Stimulated activated naive CD4-positive, alpha-beta T cell treated with Interleukin-2 at 50 U/mL for 16 hours (primary cell): ENCODE measurements at regions not wholly inside any gene's neighbourhood (a gene's known extent, or its start where the extent isn't known, plus 50 kb on each side); places are given as distances from the start of the nearest gene placed in this dataset.

ENCODE experiments used
- DNase-seq: peaks from one replicate; lab custom pipeline; 2025; lab: John Stamatoyannopoulos, UW

DNA sequence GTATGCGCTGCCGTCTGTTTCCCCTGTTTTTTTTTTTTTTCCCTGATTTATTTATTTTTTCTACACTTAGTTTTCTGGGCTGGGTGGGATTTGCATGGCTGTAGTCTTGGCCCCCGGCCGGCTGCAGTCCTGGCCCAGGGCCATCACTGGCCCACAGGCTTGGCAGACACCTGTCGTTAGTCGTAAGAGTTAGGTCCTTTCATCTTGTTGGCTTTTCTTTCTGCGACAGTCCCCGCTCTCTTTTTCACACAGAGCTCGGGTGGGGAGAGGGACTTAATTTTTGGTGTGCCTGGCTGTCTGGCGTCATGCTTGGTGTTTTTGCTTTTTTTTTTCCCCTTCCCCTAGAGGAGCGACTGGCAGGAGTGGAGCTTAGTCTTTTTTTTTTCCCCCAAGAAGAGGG, 183.4 kb downstream of the KLF13 start:
- no peak for DNase-seq

DNA sequence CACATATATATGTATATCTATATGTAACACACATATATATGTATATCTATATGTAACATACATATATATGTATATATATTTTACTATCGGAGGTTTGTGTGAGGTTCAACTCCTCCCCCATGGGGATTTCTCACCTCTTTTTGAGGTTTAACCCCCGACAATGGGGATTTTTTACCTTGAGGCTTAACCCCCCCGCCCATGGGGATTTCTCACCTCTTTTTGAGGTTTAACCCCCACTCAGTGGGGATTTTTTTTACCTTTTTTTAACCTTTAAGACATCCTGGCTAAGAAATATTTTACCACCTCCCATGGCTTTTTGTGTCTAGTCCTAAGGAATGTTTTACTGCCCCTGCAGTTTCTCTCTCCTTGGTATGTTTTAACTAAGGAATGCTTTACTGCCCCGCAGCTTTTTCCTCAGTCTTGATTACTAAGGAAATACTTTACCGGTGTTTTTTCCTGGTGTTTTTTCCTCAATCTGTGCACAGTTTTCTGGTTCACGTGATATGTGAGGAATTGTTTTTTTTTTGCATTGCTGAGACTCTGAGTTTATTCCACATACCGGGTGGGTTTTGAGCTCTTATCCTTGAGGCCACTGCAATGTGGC, 185.2 kb downstream of the KLF13 start:
- peak; percentile 54 for DNase-seq

DNA sequence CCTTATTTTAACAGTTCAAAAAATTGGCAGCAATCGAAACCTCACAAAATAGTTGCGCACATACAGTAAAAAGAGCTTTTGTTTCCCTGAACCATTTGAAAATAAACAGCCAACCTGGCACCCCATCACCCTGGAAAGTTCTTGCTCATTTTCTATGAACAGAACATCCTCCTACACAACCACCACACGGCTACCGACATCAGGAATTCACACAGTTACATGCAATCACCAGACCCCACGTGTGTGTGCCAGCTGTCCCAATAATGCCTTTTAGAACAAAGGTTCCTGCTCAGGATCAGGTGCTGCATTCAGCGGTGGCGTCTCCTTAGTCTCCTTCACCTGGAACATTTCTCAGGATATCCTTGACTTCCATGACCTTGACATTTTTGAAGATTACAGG, 186.5 kb downstream of the KLF13 start:
- DNase-seq = no peak

DNA sequence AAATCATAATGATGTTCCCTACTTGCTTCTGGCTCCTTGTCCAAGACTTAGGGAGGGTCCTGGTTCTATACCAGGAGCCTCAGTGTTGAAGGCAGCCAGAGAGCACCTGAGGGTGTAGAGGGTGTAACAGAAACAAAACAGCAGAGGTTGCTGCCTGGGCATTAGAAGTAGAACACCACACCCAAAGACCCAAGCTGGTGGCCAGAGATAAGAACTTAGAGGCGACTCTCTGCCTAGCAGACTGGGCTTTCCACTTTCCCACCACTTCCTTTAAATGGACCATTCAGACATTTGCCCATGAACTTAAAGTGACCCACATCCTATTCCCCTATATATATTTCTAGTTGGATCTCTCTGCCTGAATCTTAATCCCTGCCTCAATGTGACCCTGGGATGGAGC, 189.8 kb downstream of the KLF13 start:
- no peak for DNase-seq

DNA sequence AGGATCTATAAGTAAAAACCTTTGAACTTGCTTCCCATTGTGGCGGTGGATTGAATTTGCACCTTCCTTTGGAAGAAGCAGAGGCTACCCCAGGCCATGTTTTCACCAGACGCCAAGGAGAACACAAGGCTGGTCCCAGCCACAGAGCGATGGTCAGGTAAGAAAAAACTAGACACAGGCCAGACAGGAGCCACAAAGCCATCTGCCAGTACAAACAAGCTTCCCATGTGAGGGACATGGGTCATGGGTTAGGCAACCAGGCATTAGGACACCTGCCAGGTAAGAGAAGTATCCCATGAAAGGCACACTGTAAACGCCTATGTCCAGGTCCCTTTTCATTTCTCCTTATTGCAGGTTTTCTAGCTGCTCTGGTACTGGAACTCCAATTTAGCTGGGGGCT, 190.2 kb downstream of the KLF13 start:
- no peak for DNase-seq

DNA sequence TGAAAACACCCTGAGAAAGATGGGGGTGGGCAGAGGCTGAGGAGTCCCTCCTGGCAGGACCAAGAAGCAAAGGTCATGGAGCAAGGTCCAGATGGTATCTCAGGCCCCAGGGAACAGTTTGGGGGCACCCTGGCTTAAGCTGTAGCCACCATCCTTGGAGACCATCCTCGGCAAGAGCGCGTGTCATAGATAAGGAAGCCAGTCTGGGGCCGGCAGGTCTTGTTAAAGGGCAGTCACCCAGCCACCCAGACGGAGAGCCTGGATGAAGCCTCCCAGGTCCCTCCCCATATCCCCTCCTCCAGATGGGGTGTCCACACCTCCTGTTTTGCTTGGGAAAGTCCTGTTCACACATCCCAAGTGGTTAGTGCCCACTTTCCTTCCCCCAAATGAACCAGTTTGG, 191.1 kb downstream of the KLF13 start:
- no peak for DNase-seq

DNA sequence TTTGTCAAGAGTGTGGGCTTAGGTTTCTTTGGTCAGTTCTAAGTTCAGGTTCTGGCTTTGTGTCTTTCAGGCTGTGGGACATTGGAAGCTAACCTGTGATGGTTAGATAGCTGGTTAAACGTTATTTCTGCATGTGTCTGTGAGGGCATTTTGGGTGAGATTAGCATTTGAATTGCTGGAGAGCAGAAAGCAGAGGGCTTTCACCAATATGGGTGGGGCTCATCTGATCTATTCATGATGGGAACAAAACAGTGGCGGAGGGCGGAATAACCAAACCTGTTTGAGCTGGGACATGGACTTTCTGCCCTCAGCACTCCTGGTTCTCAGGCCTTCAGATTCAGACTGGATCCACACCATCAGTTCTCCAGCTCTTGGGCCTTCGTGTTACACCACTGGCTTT, 195.4 kb downstream of the KLF13 start:
- DNase-seq = no peak

DNA sequence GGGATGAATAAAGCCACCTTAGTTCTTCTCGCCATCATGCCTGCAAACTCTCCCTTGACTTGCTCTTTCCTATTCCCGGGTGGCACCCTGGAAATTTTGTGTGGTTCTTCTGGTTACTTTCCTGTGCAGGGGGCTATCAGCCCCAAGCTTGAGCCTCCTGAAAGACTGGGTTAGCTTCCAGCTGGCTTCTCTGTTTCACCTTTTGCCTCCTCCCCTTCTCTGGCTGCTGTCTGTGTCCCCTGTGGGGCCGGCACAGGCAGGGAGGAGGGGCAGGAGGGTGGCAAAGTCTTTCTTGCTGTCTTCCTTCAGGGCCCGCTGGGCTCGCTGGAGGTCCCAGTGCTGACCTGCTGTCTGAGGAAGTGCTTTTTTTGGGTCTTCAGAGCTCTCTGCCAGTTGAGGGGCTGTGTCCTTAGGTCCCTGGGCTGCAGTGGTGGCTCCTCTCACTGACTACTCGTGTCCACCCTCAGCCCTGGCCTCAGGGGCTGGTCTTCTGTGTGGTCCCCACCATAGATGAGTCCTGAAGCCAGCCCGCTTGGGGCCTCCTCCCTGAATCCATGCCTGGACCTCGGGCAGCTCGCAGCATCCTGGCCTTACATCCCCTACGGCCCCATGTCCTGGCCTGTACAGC, 196.5 kb downstream of the KLF13 start:
- no peak for DNase-seq

DNA sequence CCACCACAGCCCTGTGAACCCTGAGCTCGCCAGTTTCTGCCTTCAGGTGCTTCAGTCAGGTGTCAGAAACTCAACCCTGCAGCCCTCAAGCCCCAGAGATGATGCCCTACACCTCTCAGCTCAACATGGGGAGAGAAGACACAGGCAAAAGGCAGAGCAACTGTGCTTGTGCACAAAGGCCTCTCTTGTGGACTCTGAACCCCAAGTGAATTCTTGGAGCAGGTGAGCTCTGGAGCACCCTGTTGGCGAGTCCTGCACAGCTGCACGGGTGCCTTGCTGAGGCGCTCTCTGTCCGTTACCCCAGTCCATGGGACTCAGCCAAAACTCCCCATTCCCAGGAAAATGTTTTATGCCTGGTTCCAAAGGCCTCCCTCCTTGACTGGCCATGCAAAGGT, 197.0 kb downstream of the KLF13 start:
- no peak for DNase-seq

DNA sequence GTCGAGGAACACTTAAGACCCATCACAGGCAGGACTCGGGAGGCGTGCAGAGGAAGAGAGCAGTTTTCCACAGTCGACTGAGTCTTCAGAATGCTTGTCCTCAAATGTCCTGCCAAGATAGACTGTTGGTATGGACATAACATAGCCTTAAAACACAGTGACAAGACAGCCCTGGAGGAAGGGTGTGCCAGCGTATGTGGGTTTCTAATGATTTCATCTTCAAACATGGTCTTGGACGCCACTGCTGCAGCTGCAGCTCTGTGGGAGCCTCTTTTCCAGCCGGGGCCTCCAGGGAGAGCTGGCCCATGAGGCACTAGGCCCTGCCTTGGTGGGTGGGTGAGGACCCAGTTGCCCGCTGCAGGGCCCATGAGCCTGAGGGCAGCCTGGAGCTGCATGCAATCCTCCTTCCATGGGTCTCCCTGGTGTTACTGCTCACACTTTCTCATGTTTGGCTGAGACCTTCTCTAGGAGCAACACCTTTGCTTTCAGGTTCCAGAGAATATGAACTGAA, 198.6 kb downstream of the KLF13 start:
- no peak for DNase-seq

DNA sequence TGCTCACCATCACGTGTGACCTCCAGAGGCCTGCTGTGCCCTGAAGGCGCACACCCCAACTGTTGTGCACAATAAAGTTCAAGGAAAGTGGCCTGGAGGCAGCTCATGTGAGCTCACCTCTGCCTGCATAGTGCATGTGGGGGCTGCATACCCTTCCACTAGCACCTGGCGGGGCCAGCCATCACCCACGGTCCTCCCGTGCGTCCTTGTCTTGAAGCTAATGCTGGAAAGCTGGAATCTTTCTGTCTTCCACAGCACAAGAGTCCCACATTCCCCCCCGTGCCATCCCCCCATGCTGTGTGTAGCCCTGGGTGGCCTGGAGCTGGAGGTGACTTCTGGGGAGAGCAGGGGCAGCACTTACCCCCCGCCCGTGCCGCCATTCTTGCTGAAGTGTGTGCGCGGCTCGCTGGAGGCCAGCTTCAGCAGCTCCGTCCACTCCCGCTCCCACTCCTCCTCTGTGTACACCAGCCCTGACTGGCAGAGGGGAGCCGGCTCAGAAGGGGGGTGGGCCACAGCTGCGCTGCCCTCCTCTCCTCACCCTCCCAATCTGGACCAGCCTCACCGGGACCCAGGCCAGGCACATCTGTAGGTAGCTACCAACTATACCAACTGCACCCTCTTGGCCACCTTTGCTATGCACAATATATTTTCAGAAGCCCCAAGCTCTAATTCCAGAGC, 199.5 kb downstream of the KLF13 start:
- no peak for DNase-seq

DNA sequence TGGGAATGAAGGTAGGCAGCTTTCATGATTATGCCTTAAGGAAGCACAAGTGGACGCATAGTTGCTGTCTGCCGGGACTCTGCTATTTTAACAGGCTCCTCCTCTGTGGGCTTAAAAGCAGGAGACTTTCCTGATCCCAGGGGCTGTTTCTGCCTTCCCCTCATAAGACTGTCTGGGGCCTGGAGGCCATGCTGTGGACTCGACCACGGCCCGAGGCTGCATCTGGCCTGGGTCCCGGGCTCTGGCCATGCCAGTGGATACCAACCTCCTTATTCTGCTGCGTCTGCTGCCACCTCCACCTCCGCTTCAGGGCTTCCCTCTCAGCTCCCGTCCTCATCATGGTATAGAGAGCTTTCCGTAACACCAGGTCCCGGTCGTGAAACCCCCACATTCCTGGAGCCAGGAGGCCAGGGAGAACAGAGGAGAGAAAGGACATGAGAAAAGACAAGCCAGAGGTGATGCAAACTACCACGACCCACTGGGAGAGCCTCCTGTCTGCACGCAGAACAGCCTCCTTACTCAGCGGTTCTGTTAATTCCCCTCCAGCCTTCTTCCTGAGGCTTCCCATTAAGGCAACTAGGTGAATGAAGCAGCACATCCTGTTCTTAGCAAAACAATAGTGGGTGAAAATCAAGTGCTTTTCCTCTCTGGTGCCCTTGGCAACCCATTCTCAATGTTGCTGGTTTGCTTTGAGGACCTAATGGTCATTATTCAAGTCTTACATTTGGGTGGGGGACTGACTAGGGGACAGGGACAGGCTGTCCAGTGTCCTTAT, 200.5 kb downstream of the KLF13 start:
- no peak for DNase-seq

DNA sequence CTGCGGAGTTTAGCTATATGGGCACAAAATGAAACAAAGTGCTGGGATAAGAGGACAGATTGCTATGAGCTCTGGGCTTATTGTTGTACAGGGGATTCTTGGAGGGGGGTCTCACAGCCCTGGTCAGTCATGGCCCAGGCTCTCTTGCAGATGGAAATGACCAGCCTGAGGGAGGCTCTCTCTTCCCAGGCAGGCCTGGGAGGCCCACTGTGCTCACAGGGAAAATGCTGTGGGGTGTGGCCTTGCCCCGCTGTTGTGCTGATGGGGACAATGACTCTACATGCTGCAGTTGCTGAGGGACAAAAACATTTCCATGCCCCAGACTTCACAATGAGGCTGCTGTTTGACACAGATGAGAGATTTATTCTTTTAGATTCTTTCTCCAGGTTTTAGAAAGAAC, 202.2 kb downstream of the KLF13 start:
- no peak for DNase-seq

DNA sequence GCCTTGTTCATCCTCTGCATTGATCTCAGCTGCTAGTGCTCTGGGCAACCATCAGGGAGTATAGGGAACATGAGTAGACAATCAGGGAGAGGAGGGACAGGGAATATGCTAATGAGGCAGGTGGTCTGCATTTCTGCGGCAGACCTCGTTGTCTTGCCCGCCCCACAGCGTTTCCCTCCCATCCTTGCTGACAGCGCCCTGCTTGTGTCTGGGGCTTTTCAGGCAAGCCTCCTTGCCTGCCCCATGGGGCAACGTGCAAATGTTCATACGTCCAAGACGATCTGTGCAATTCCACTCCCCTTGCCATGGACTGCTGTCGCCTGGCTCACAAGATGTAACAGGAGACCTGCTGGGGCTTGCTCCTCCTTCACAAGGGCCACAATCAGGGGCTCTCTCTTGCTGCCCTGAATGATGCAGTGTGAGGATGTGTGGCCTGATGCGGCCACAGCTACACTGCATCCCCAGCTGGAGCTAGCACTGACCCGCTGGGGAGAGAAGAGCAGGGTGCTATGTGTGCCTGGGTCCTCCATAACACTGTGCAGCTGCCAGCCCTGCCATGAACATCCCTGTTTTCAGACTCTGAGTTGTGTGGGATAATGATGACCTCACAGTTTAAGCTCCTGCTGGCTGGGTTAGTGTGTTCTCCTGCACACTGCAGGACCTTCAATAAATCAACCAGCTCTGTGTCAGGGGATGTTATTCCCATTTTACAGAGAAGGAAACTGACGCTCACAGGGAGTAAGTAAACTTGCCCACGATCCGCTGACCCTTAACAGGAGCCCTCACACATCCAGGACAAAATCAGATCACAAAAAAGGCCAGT, 211.3 kb downstream of the KLF13 start:
- DNase-seq = no peak

DNA sequence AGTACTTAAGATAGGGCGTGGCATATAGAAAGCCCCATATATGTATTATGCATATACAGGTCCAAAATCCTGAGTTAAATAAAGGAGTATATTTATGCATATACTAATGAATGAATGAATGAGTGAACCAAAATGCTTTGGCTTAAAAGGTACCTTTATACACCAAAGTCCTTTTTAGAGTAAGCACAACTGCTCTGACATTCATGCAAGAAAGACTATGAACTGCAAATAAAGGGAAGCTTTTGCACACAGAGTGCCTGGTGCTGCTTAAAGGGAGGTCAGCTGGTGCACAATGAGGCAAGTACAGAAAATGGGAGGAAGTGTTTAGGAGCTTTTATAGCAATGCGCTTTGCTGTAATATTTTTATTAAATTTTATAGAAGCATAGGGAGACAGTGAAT, 214.0 kb downstream of the KLF13 start:
- no peak for DNase-seq

DNA sequence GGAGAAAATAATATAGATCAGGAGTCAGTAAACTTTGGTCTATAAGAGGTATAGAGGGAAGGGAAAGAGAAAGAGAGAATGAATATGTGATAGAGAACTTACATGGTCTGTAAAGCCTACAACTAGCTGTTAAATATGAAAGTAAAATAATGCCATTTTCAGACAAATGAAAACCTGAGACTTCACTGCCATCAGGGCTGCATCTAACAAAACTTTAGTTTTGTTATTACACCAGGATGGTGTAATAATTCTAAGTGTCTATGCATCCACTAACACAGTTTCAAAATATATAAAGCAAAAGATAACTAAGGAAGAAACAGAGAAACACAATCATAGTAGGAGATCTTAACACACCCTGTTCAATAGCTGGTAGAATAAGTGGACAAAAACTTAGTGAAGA, 217.7 kb downstream of the KLF13 start:
- DNase-seq = no peak

DNA sequence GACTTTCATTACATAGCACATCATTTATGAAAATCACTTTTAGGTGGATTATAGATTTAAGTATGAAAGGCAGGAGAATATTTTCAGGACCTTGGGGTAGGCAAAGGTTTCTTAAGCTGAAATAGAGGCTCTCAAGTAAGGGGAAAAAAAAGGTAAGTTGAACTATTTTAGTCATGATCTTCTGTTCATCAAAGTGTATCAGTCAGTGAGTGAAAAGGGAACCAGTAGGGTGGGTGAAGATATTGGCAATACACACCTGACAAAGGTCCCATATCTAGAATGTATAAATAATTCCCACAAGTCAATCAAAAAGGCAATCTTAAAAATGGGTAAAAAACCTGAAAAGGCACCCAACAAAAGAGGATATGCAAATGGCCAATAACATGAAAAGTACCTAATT, 218.6 kb downstream of the KLF13 start:
- DNase-seq = no peak

DNA sequence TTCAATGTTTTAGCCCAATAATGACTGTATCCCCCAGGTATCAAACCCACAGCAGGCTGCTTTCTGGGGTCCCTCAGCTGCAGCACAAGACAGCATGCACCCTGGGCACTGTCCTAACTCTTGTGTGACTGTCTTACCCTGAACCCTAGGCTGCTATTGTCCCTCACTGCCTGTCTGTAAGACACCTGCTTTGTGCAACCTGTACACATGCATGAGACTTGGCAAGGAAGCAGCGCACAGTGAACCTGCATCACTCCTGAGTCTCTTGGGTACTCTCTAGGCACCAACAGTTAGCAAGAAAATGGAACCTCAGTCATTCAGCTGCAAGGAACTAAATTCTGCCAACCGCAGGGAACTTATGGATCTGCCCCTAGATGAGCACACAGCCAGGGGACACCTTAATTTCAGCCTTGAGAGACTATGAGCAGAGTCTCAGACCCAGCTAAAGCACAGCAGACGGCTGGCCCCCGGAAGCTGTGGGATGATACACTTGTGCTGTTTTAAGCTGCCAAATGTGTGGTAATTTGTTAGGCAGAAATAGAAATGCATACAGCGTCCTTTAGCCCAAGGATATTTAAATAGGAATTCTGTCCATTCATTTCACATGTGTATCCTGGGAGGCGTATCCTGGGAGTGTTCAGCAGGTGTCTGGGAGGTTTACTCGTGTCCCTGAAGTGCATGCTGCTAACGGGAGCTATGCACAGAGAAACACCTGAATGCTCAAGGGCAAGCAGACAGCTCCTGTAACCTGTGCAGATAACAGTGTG, 223.8 kb downstream of the KLF13 start:
- no peak for DNase-seq

DNA sequence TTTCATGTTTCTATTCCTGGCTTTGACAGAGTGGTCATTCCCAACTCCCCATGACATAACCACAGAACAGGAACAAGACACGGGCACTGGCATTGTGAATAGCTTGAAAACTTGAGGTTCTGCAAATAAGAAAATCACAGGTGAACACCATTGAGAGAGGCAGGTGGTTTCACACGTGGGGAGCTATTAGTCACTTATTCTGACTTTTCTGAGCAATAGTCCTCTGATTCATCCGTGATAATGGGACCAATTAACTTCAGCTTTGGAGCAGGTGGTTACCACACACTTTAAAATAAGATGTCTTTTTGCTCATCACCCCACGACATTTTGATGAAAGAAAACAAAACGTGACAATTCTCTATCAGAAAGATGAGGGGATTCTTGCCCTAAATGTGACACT, 224.7 kb downstream of the KLF13 start:
- no peak for DNase-seq

DNA sequence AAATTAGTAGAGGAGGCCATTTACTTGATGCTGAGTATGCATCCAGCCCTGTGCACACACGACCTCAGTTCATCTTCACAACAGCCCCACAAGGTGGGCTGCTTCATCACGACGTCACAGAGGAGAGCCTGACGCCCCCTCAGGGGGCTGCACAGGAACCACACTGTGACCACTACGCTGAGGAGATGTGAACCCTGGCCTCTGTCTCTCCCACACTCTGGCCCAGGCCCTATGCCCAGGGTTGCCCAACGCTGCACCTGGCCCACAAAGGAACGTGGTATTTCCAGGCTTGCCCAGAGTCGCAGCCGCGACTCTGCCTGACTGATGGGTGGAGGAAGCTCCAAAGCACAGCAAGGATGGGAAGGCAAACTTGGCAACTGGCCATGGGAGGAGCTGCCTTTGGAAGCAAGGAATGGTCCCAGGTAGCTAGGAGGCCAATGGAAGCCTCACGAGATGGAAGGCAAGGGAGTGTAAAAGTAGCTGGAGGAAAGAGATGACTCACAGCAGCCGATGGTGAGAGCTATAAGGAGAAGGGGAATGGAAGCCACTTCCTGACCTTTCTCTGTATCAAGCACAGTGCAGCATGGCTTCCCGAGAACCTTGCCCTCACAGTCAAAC, 226.0 kb downstream of the KLF13 start:
- DNase-seq = no peak

DNA sequence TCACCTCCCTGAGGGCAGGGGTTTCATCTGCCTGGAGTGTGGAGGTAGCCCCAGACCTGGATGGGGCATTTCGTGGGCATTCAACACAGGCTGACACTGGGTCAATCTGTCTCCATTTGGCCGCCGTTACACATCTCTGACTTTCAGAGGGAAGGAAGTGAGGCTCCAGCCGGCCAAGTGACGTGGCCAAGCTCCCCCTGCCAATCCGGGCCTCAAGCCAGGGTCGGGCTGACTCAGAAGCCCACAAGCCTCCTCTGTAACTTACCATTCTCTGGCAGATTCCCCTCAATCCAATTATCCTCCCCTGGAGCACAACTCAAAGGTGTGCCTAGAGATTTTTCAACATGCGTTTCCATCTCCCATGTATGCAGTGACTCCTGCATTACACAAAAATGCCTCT, 227.6 kb downstream of the KLF13 start:
- no peak for DNase-seq
